Right atrium auricular region (tissue), 2 donors: ENCODE measurements at regions not wholly inside any gene's neighbourhood (a gene's known extent, or its start where the extent isn't known, plus 50 kb on each side); places are given as distances from the start of the nearest gene placed in this dataset.
"Not testable (repeated sequence)": the region's sequence is repeated elsewhere in the genome, so short reads cannot be mapped to it uniquely, and the experiment has no call there.

ENCODE experiments used
- DNase-seq: peaks from one replicate; pipeline ENCODE4 v3.0.0-alpha.2; 2019; ENCODE audit warnings: low spot score
- H3K27ac ChIP-seq, 2 donors: fragments of 200-600 bp; sonication (generic); 1 replicate in 1 of 2; 2 replicates in 1 of 2; pipeline ENCODE4 v1.5.1; 2016 to 2019
- H3K27me3 ChIP-seq, 2 donors: fragments of 200-600 bp; sonication (generic); one replicate each; pipeline versions ENCODE4 v1.5.1 to v1.6.0; 2017 to 2019
- H3K36me3 ChIP-seq: fragments of 200-600 bp; sonication (generic); one replicate; pipeline ENCODE4 v1.5.1; 2016
- H3K4me1 ChIP-seq, 2 donors: fragments of 200-600 bp; sonication (generic); one replicate each; pipeline versions ENCODE4 v1.5.1 to v1.6.0; 2017 to 2019
- H3K4me3 ChIP-seq, 2 donors: fragments of 200-600 bp; sonication (generic); 1 replicate in 1 of 2; 2 replicates in 1 of 2; pipeline ENCODE4 v1.5.1; 2017 to 2019; ENCODE audit warnings: mild to moderate bottlenecking in 1 of 2, moderate library complexity in 1 of 2
- H3K9me3 ChIP-seq, 2 donors: fragments of 200-600 bp; sonication (generic); one replicate each; pipeline ENCODE4 v1.5.1; 2019
- TF ChIP-seq, protein P1 (sequence below), 2 donors: fragments of 200-600 bp; sonication (generic); IDR thresholded peaks; one replicate each; pipeline ENCODE4 v1.5.1; 2019; ENCODE audit warnings: antibody characterized with exemption in 2 of 2

DNA sequence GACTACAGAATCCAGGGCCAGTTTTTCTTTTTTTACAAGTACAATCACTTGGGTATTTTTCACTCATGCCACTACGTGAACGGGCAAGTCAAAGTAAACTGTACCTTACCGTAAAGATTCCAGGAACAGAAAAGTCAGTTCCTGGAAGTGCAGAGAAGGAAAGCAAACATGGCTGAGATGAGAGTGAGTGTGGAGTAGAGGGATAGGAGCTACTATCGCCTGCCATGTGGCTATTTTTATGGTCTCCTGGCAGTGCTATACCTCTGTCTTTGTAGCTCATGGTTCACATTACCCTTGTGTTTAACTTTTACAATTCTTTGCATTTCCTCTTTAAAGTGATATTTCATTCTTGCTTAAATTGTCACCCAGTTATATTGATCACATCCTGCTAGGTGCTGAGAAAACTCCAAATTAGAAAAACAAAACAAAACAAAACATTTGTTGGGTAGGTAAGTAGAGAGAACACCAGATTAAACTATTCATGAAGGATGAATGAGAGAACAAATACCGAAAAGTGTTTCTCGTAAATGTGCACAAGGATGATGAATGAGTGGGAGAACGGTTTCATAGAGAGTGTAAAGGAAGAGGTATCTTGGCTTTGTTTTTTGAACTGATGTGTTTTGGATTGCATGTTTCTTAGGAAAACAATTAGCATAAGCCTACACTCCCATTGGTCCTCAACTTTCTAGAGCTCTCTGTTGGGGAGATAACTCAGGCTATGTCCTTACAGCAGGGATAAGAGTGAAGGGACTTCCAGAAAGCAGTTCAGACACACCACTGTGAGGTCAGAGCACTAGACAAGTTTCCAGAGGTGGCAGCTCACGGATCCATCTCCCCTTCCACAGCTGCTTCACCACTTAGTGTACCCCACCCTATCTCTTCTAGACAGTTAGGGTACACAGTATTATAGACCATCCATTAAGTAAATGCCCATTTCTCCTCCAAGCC is 163.7 kb downstream of the IPO8 start:
- no peak overlapping the region for H3K4me3 ChIP-seq
- no peak overlapping the region for H3K27ac ChIP-seq
- H3K9me3 ChIP-seq: no peaks in the 10 kb centered on the region
- no peaks in the 10 kb centered on the region for H3K27me3 ChIP-seq
- TF ChIP-seq, protein P1, sequence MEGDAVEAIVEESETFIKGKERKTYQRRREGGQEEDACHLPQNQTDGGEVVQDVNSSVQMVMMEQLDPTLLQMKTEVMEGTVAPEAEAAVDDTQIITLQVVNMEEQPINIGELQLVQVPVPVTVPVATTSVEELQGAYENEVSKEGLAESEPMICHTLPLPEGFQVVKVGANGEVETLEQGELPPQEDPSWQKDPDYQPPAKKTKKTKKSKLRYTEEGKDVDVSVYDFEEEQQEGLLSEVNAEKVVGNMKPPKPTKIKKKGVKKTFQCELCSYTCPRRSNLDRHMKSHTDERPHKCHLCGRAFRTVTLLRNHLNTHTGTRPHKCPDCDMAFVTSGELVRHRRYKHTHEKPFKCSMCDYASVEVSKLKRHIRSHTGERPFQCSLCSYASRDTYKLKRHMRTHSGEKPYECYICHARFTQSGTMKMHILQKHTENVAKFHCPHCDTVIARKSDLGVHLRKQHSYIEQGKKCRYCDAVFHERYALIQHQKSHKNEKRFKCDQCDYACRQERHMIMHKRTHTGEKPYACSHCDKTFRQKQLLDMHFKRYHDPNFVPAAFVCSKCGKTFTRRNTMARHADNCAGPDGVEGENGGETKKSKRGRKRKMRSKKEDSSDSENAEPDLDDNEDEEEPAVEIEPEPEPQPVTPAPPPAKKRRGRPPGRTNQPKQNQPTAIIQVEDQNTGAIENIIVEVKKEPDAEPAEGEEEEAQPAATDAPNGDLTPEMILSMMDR (IDR thresholded peaks at IDR 0.05): no peak
- no peaks in the 10 kb centered on the region for H3K36me3 ChIP-seq
- H3K4me1 ChIP-seq: no peaks in the 10 kb centered on the region
- no peak for DNase-seq

GRCh38 chr12:30529489-30530269 is 166.0 kb downstream of the IPO8 start:
- DNase-seq: no peak
- no peak overlapping the region for H3K4me3 ChIP-seq
- H3K4me1 ChIP-seq: no peaks in the 10 kb centered on the region
- no peaks in the 10 kb centered on the region for H3K36me3 ChIP-seq
- TF ChIP-seq, protein P1 (IDR thresholded peaks at IDR 0.05): no peak
- no peaks in the 10 kb centered on the region for H3K9me3 ChIP-seq
- H3K27me3 ChIP-seq: no peaks in the 10 kb centered on the region
- no peak overlapping the region for H3K27ac ChIP-seq

GRCh38 chr12:30525171-30525570 is 170.5 kb downstream of the IPO8 start:
- Histone ChIP-seq H3K4me3 (no peak overlapping the region), H3K9me3 (no peaks in the 10 kb centered on the region), H3K27ac (no peak overlapping the region), H3K36me3 (no peaks in the 10 kb centered on the region), H3K4me1 (no peaks in the 10 kb centered on the region), H3K27me3 (no peaks in the 10 kb centered on the region)
- TF ChIP-seq, protein P1 (IDR thresholded peaks at IDR 0.05): no peak
- no peak for DNase-seq

DNA sequence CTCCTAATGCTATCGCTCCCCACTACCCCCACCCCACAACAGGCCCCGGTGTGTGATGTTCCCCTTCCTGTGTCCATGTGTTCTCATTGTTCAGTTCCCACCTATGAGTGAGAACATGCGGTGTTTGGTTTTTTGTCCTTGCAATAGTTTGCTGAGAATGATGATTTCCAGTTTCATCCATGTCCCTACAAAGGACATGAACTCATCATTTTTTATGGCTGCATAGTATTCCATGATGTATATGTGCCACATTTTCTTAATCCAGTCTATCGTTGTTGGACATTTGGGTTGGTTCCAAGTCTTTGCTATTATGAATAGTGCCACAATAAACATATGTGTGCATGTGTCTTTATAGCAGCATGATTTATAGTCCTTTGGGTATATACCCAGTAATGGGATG is 175.4 kb downstream of the IPO8 start:
- not testable (repeated sequence) for H3K4me3 ChIP-seq, H3K27ac ChIP-seq

GRCh38 chr12:30519535-30519934 is 176.1 kb downstream of the IPO8 start:
- no peaks in the 10 kb centered on the region for H3K9me3 ChIP-seq
- no peaks in the 10 kb centered on the region for H3K36me3 ChIP-seq
- no peak overlapping the region for H3K4me3 ChIP-seq
- peaks cover 0 to 13% of the 10 kb centered on the region in 2 donors for H3K4me1 ChIP-seq
- TF ChIP-seq, protein P1 (IDR thresholded peaks at IDR 0.05): no peak
- H3K27ac ChIP-seq: peak overlapping the region in 1 of 2 donors; percentile 35
- no peak for DNase-seq
- no peaks in the 10 kb centered on the region for H3K27me3 ChIP-seq

More for the DNA sequence above, 175.4 kb downstream of the IPO8 start:
- H3K36me3 ChIP-seq, H3K9me3 ChIP-seq, H3K27me3 ChIP-seq, DNase-seq: not testable (repeated sequence)
- H3K4me1 ChIP-seq: peaks cover 0 to 12% of the 10 kb centered on the region in 2 donors

- no peaks in the 10 kb centered on the region for H3K27me3 ChIP-seq
- no peak for DNase-seq
- TF ChIP-seq, protein P1 (IDR thresholded peaks at IDR 0.05): no peak
Observed at GRCh38 chr12:30517320-30517719, 178.3 kb downstream of the IPO8 start.

More at GRCh38 chr12:30517320-30517719, 178.3 kb downstream of the IPO8 start:
- Histone ChIP-seq H3K36me3 (no peaks in the 10 kb centered on the region), H3K27ac (no peak overlapping the region), H3K4me1 (peaks cover 0 to 13% of the 10 kb centered on the region in 2 donors), H3K4me3 (no peak overlapping the region), H3K9me3 (no peaks in the 10 kb centered on the region)
